MM.1S (cell line): ENCODE measurements at regions not wholly inside any gene's neighbourhood (a gene's known extent, or its start where the extent isn't known, plus 50 kb on each side); places are given as distances from the start of the nearest gene placed in this dataset.
"Not testable (repeated sequence)": the region's sequence is repeated elsewhere in the genome, so short reads cannot be mapped to it uniquely, and the experiment has no call there.

Experiments used
- DNase-seq: peaks from one replicate; pipeline ENCODE4 v3.0.0-alpha.2; 2015
- H2AFZ ChIP-seq: fragments of 300-600 bp; sonication (generic); 2 replicates; pipeline ENCODE4 v1.6.0; 2016; ENCODE audit warnings: antibody characterized with exemption, low read length
- H3F3A ChIP-seq: fragments of 300-600 bp; sonication (generic); 2 replicates; pipeline ENCODE4 v1.6.1; 2016; ENCODE audit warnings: mild to moderate bottlenecking, antibody characterized with exemption, low read length, moderate library complexity, mixed read lengths; ENCODE audit not compliant: insufficient read depth
- H3K27ac ChIP-seq: fragments of 300-600 bp; sonication (generic); 2 replicates; pipeline ENCODE4 v1.5.1; 2016; ENCODE audit warnings: mild to moderate bottlenecking, low read length
- H3K27me3 ChIP-seq: fragments of 300-600 bp; sonication (generic); replicated peaks from 2 replicates; pipeline ENCODE4 v1.6.0; 2016; ENCODE audit warnings: low read length; ENCODE audit not compliant: insufficient read depth
- H3K36me3 ChIP-seq: fragments of 300-600 bp; sonication (generic); replicated peaks from 2 replicates; pipeline ENCODE4 v1.6.1; 2016; ENCODE audit warnings: mild to moderate bottlenecking, low read length, mixed read lengths; ENCODE audit not compliant: insufficient read depth
- H3K4me1 ChIP-seq: fragments of 300-600 bp; sonication (generic); 2 replicates; pipeline ENCODE4 v1.6.1; 2016; ENCODE audit warnings: low read length, mixed read lengths
- H3K4me2 ChIP-seq: fragments of 300-600 bp; sonication (generic); 2 replicates; pipeline ENCODE4 v1.6.0; 2016; ENCODE audit warnings: low read depth, low read length
- H3K4me3 ChIP-seq: fragments of 300-600 bp; sonication (generic); 2 replicates; pipeline ENCODE4 v1.5.1; 2016; ENCODE audit warnings: low read length, mixed read lengths
- H3K79me2 ChIP-seq: fragments of 300-600 bp; sonication (generic); 2 replicates; pipeline ENCODE4 v1.6.1; 2016; ENCODE audit warnings: mixed run types, low read length, mixed read lengths
- H3K9ac ChIP-seq: fragments of 300-600 bp; sonication (generic); 2 replicates; pipeline ENCODE4 v1.6.1; 2016; ENCODE audit warnings: low read length, mixed read lengths
- H3K9me2 ChIP-seq: fragments of 300-600 bp; sonication (generic); replicated peaks from 2 replicates; pipeline ENCODE4 v1.6.1; 2016; ENCODE audit warnings: mild to moderate bottlenecking, low read length, mixed read lengths; ENCODE audit not compliant: insufficient read depth
- H3K9me3 ChIP-seq: fragments of 300-600 bp; sonication (generic); replicated peaks from 2 replicates; pipeline ENCODE4 v1.6.1; 2016; ENCODE audit warnings: mild to moderate bottlenecking, low read length, mixed read lengths; ENCODE audit not compliant: insufficient read depth
- H4K20me1 ChIP-seq: fragments of 300-600 bp; sonication (generic); 2 replicates; pipeline ENCODE4 v1.6.1; 2016; ENCODE audit warnings: mild to moderate bottlenecking, low read length, moderate library complexity, mixed read lengths; ENCODE audit not compliant: insufficient read depth
- EZH2 ChIP-seq: fragments of 300-600 bp; sonication (generic); optimal IDR thresholded peaks from 2 replicates; pipeline ENCODE3; 2017; ENCODE audit warnings: low read depth, mild to moderate bottlenecking, antibody characterized with exemption, low read length, mixed read lengths
- EZH2phosphoT487 ChIP-seq: fragments of 300-600 bp; sonication (generic); IDR thresholded peaks from 2 replicates; pipeline ENCODE4 v1.6.1; 2018; ENCODE audit warnings: antibody characterized with exemption, low read length
- TF ChIP-seq, protein P1 (sequence below): fragments of 300-600 bp; sonication (generic); IDR thresholded peaks from 2 replicates; pipeline ENCODE4 v1.5.1; 2016; ENCODE audit warnings: antibody characterized with exemption, low read length, mixed read lengths

DNA sequence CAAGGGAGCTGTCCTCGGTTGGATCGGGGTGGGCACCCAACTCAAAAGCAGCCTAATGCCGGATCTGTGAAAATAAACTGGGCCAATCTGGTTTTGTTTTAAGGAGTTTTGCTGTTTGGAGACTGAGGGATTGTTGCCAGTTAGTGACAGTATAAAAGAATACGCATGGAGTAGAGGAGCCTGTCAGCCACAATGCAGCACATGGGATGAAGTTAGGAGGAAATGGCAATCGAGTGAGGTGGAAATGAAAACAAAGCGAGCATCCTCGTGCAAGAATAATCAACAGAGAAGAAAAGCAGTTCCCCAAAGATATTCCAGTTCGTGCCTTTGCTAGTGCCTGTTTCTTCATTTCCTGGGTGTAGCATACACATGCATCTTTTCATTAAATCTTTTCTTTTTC lies 108.4 kb upstream of the RORA start:
- H4K20me1 ChIP-seq: no peaks in the 10 kb centered on the region
- no peaks in the 10 kb centered on the region for H3K4me1 ChIP-seq
- no peak overlapping the region for H3K9ac ChIP-seq
- no peaks in the 10 kb centered on the region for H3K9me3 ChIP-seq
- H3K27ac ChIP-seq: no peak overlapping the region
- no peaks in the 10 kb centered on the region for H3K79me2 ChIP-seq
- no peaks in the 10 kb centered on the region for H3K36me3 ChIP-seq
- TF ChIP-seq EZH2phosphoT487: no peak
- no peak for TF ChIP-seq EZH2
- TF ChIP-seq, protein P1, sequence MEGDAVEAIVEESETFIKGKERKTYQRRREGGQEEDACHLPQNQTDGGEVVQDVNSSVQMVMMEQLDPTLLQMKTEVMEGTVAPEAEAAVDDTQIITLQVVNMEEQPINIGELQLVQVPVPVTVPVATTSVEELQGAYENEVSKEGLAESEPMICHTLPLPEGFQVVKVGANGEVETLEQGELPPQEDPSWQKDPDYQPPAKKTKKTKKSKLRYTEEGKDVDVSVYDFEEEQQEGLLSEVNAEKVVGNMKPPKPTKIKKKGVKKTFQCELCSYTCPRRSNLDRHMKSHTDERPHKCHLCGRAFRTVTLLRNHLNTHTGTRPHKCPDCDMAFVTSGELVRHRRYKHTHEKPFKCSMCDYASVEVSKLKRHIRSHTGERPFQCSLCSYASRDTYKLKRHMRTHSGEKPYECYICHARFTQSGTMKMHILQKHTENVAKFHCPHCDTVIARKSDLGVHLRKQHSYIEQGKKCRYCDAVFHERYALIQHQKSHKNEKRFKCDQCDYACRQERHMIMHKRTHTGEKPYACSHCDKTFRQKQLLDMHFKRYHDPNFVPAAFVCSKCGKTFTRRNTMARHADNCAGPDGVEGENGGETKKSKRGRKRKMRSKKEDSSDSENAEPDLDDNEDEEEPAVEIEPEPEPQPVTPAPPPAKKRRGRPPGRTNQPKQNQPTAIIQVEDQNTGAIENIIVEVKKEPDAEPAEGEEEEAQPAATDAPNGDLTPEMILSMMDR: no peak
- H3K4me2 ChIP-seq: no peak overlapping the region
- H3K4me3 ChIP-seq: no peak overlapping the region
- no peak for DNase-seq
- no peaks in the 10 kb centered on the region for H3F3A ChIP-seq
- no peak overlapping the region for H2AFZ ChIP-seq
- H3K9me2 ChIP-seq: no peaks in the 10 kb centered on the region
- no peaks in the 10 kb centered on the region for H3K27me3 ChIP-seq

DNA sequence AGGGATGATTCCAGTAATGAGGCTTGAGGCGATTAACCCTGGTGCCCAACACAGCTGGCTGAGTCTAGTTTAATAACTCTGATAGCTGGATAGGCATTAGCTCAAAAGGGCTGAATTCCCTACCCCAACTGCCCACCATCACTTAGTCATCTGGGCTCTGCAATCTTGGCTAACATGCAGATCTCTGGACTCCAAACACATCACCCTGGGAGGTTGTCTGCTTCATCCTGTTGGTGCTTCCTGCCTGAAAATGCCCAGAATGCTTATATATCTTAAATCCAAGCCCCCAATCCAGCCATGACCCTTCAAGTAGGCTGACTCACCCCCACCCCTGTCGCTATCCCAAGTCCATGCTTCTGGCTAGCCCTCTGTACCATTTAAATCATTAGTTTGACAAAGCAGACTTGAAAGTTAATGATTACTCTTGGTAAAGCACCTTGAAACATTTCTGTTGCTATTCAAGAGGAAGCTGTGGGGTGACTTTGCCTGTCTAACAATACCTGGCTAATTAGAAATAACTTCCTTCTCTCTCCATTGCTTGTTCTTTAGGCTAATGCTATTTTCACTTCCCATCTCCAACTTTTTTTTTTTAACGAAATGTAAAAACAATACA lies 107.0 kb upstream of the RORA start:
- Histone ChIP-seq H3K9me3 (no peaks in the 10 kb centered on the region), H3K27me3 (no peaks in the 10 kb centered on the region), H3K79me2 (no peaks in the 10 kb centered on the region), H3F3A (no peaks in the 10 kb centered on the region), H3K4me1 (no peaks in the 10 kb centered on the region), H3K36me3 (no peaks in the 10 kb centered on the region), H3K4me2 (no peak overlapping the region), H3K4me3 (no peak overlapping the region), H2AFZ (no peak overlapping the region), H3K9ac (no peak overlapping the region), H3K27ac (no peak overlapping the region), H4K20me1 (no peaks in the 10 kb centered on the region), H3K9me2 (no peaks in the 10 kb centered on the region)
- DNase-seq: no peak
- TF ChIP-seq EZH2 (no peak), EZH2phosphoT487 (no peak)
- TF ChIP-seq, protein P1: no peak

DNA sequence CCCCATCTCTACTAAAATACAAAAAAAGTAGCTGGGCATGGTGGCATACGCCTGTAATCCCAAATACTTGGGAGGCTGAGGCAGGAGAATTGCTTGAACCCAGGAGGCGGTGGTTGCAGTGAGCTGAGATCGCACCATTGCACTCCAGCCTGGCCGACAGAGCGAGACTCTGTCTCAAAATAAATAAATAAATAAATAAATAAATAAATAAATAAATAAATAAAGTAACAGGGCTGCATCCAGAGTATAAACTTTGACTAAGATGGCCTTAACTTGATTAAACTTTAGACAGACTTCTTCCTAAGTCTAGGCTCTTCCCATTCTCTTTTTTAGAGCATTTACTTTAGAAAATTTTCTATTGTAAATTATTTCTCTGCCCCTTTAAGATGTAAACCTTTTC lies 105.6 kb upstream of the RORA start:
- not testable (repeated sequence) for H3F3A ChIP-seq, H3K79me2 ChIP-seq, H3K9ac ChIP-seq, H4K20me1 ChIP-seq, H3K27me3 ChIP-seq, H2AFZ ChIP-seq, H3K9me3 ChIP-seq, H3K9me2 ChIP-seq, H3K4me1 ChIP-seq, DNase-seq, H3K4me2 ChIP-seq, H3K27ac ChIP-seq, H3K36me3 ChIP-seq, H3K4me3 ChIP-seq

DNA sequence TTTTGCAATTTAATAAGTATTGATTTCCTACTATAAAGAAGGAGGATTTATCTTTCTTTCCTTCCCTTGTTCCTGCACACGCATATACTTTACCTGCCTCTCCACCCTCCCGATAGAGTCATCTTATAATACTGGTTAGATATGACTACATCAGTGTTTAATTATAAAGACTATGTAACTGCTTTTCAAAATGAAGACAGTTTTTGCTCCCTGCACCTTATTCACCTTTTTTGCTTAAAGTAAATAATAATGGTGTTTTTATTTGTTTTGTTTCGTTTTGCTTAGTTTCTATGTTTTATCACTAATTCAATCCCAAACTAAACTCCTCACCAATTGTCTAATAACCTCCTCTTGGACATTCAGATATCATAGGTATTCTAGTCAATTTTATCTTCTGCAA lies 101.9 kb upstream of the RORA start:
- TF ChIP-seq, protein P1: no peak
- no peak for TF ChIP-seq EZH2phosphoT487

More for the DNA sequence above, 101.9 kb upstream of the RORA start:
- Histone ChIP-seq H3K4me3 (no peak overlapping the region), H3K9me2 (no peaks in the 10 kb centered on the region), H3K9ac (no peak overlapping the region), H3F3A (no peaks in the 10 kb centered on the region), H3K27ac (no peak overlapping the region), H3K9me3 (no peaks in the 10 kb centered on the region), H3K79me2 (no peaks in the 10 kb centered on the region), H3K36me3 (no peaks in the 10 kb centered on the region), H2AFZ (no peak overlapping the region), H3K4me2 (no peak overlapping the region), H3K4me1 (no peaks in the 10 kb centered on the region), H4K20me1 (no peaks in the 10 kb centered on the region), H3K27me3 (no peaks in the 10 kb centered on the region)
- no peak for DNase-seq
